HCT116 (cell line): ENCODE measurements at regions not wholly inside any gene's neighbourhood (a gene's known extent, or its start where the extent isn't known, plus 50 kb on each side); places are given as distances from the start of the nearest gene placed in this dataset.

ENCODE experiments used
- ATAC-seq: fragments of 200-7000 bp; cut with Tn5 transposase; 2 replicates; pipeline ENCODE4 v1.9.1; 2020; ENCODE audit warnings: mild to moderate bottlenecking, moderate library complexity
- BruUV-seq: library from RNA; stranded (reverse); fragments of 400-500 nt; replicated peaks from 2 replicates; lab custom pipeline; 2021; lab: Mats Ljungman, UMichigan
- CTCF ChIA-PET: fragments of 300-600 bp; sonication (Branson Sonifier 250); formaldehyde crosslinking; loops from one replicate; lab custom pipeline; 2021; ENCODE audit warnings: antibody characterized with exemption; lab: Charles Lee
- POLR2A ChIA-PET: fragments of 300-600, 350-600 bp; sonication (Branson Sonifier 250); formaldehyde crosslinking; loops from one replicate; lab custom pipeline; 2021; ENCODE audit warnings: antibody characterized with exemption; lab: Charles Lee
- RAD21 ChIA-PET, 2 experiments: fragments of 300-600 bp; sonication (Branson Sonifier 250); formaldehyde crosslinking; loops; one replicate each; lab custom pipeline; 2023; ENCODE audit warnings: low total read pairs in 2 of 2; ENCODE audit not compliant: uncharacterized antibody in 2 of 2, unreplicated experiment in 2 of 2, low non-redundant PET in 1 of 2; lab: Charles Lee
- DNase-seq: peaks from one replicate; pipeline ENCODE4 v3.0.0-alpha.2; 2010; ENCODE audit warnings: low read depth, low spot score
- H2AFZ ChIP-seq: fragments of 200-600 bp; shearing (Covaris generic), sonication (generic); 2 replicates; pipeline ENCODE4 v1.6.1; 2017; ENCODE audit warnings: low read depth, mixed run types, mixed read lengths, antibody characterized with exemption, low read length; ENCODE audit not compliant: poor library complexity, severe bottlenecking
- H3K27ac ChIP-seq: 2 replicates; pipeline ENCODE4 v1.5.1; 2012; ENCODE audit warnings: low read depth, low read length
- H3K27me3 ChIP-seq: fragments of 200-600 bp; sonication (generic); 2 replicates; pipeline ENCODE4 v1.6.1; 2016; ENCODE audit warnings: mixed run types, low read length, mixed read lengths; ENCODE audit not compliant: insufficient read depth
- H3K36me3 ChIP-seq, 2 experiments: fragments of 200-500 bp in 1 of 2; fragments of 200-600 bp in 1 of 2; sonication (Bioruptor generic) in 1 of 2; sonication (generic) in 1 of 2; 2 replicates each; pipeline versions ENCODE4 v1.5.1 to v1.6.1; 2014 to 2016; ENCODE audit warnings: low read length in 2 of 2, inconsistent platforms in 1 of 2, mixed read lengths in 1 of 2, mixed run types in 1 of 2; ENCODE audit not compliant: insufficient read depth in 2 of 2, control insufficient read depth in 1 of 2
- H3K4me1 ChIP-seq, 2 experiments: fragments of 200-600 bp in 1 of 2; sonication (generic) in 1 of 2; 2 replicates each; pipeline versions ENCODE4 v1.5.1 to v1.6.1; 2012 to 2017; ENCODE audit warnings: low read length in 2 of 2, inconsistent platforms in 1 of 2, mild to moderate bottlenecking in 1 of 2, mixed read lengths in 1 of 2, mixed run types in 1 of 2, moderate library complexity in 1 of 2; ENCODE audit not compliant: insufficient read depth in 2 of 2, control insufficient read depth in 1 of 2
- H3K4me2 ChIP-seq: fragments of 200-600 bp; sonication (generic); 2 replicates; pipeline ENCODE4 v1.6.1; 2017; ENCODE audit warnings: mixed run types, low read length, mixed read lengths
- H3K4me3 ChIP-seq, 2 experiments: fragments of 200-600 bp in 1 of 2; sonication (generic) in 1 of 2; replicated peaks in 1 of 2; 2 replicates each; pipeline ENCODE4 v1.5.1; 2011 to 2016; ENCODE audit warnings: low read length in 2 of 2, control low read depth in 1 of 2, low read depth in 1 of 2, mild to moderate bottlenecking in 1 of 2, mixed read lengths in 1 of 2, mixed run types in 1 of 2
- H3K79me2 ChIP-seq: fragments of 200-600 bp; sonication (generic); 2 replicates; pipeline ENCODE4 v1.6.1; 2017; ENCODE audit warnings: mild to moderate bottlenecking, mixed run types, low read length, moderate library complexity, mixed read lengths; ENCODE audit not compliant: insufficient read depth
- H3K9ac ChIP-seq: fragments of 200-600 bp; sonication (generic); 2 replicates; pipeline ENCODE4 v1.6.1; 2016; ENCODE audit warnings: low read length, mixed read lengths
- H3K9me2 ChIP-seq: fragments of 200-600 bp; sonication (generic), shearing (Covaris generic); 2 replicates; pipeline ENCODE4 v1.6.1; 2017; ENCODE audit warnings: mixed run types, mild to moderate bottlenecking, moderate library complexity; ENCODE audit not compliant: insufficient read depth
- H3K9me3 ChIP-seq, 2 experiments: fragments of 200-500 bp in 1 of 2; fragments of 200-600 bp in 1 of 2; sonication (Bioruptor generic) in 1 of 2; sonication (generic) in 1 of 2; 2 replicates each; pipeline ENCODE4 v1.6.1; 2014 to 2017; ENCODE audit warnings: low read length in 2 of 2, mixed read lengths in 2 of 2, inconsistent platforms in 1 of 2, low read depth in 1 of 2, mild to moderate bottlenecking in 1 of 2, mixed run types in 1 of 2, moderate library complexity in 1 of 2; ENCODE audit not compliant: control insufficient read depth in 1 of 2, insufficient read depth in 1 of 2
- H4K20me1 ChIP-seq: fragments of 200-600 bp; sonication (generic), shearing (Covaris generic); 2 replicates; pipeline ENCODE4 v1.6.1; 2017; ENCODE audit warnings: mixed run types, mild to moderate bottlenecking, moderate library complexity; ENCODE audit not compliant: insufficient read depth
- ATF3 ChIP-seq: IDR thresholded peaks from 2 replicates; pipeline ENCODE4 v1.6.1; 2012
- CEBPB ChIP-seq: IDR thresholded peaks from 2 replicates; pipeline ENCODE4 v1.6.1; 2012; ENCODE audit warnings: low read depth
- EGR1 ChIP-seq: IDR thresholded peaks from 2 replicates; pipeline ENCODE4 v1.6.1; 2012; ENCODE audit warnings: low read depth
- EZH2 ChIP-seq: fragments of 200-600 bp; sonication (generic); IDR thresholded peaks from 2 replicates; pipeline ENCODE4 v1.6.1; 2017; ENCODE audit warnings: antibody characterized with exemption, mixed run types
- EZH2phosphoT487 ChIP-seq: fragments of 200-600 bp; IDR thresholded peaks from 2 replicates; pipeline ENCODE4 v1.6.1; 2018; ENCODE audit warnings: antibody characterized with exemption, borderline replicate concordance
- FOSL1 ChIP-seq: IDR thresholded peaks from 2 replicates; pipeline ENCODE4 v1.6.1; 2012; ENCODE audit warnings: low read depth
- JUND ChIP-seq: IDR thresholded peaks from 2 replicates; pipeline ENCODE4 v1.6.1; 2012
- POLR2AphosphoS5 ChIP-seq: IDR thresholded peaks from 2 replicates; pipeline ENCODE4 v1.6.1; 2011; ENCODE audit warnings: mild to moderate bottlenecking, low read depth, low read length, moderate library complexity
- SIN3A ChIP-seq: IDR thresholded peaks from 2 replicates; pipeline ENCODE4 v1.6.1; 2012; ENCODE audit warnings: low read depth
- SP1 ChIP-seq: IDR thresholded peaks from 2 replicates; pipeline ENCODE4 v1.6.1; 2012; ENCODE audit warnings: low read depth
- YY1 ChIP-seq: IDR thresholded peaks from 2 replicates; pipeline ENCODE4 v1.6.1; 2011; ENCODE audit warnings: low read length, low read depth, moderate library complexity, mild to moderate bottlenecking; ENCODE audit not compliant: insufficient replicate concordance; ENCODE audit errors: extremely low read depth
- ZFX ChIP-seq: fragments of 450-650 bp; IDR thresholded peaks from 2 replicates; pipeline ENCODE4 v1.6.1; 2017
- intact Hi-C: fragments of 100-400 bp; cut with micrococcal nuclease; formaldehyde crosslinking; loops from 2 replicates; pipeline ENCODE4 v1.10.0; 2022
- TF ChIP-seq, protein P1 (sequence below): IDR thresholded peaks from 2 replicates; pipeline ENCODE4 v1.6.1; 2012
- TF ChIP-seq, protein P2 (sequence below), 3 experiments: fragments of 200-600 bp in 1 of 3; sonication (generic) in 1 of 3; IDR thresholded peaks in 2 of 3; conservative IDR thresholded peaks in 1 of 3; 2 replicates each; pipeline ENCODE4 v1.5.1; 2012 to 2017; ENCODE audit warnings: low read depth in 2 of 3, low read length in 2 of 3, antibody characterized with exemption in 1 of 3, borderline replicate concordance in 1 of 3, control low read depth in 1 of 3, mild to moderate bottlenecking in 1 of 3, mixed read lengths in 1 of 3, mixed run types in 1 of 3, moderate library complexity in 1 of 3; ENCODE audit not compliant: insufficient read depth in 1 of 3

DNA sequence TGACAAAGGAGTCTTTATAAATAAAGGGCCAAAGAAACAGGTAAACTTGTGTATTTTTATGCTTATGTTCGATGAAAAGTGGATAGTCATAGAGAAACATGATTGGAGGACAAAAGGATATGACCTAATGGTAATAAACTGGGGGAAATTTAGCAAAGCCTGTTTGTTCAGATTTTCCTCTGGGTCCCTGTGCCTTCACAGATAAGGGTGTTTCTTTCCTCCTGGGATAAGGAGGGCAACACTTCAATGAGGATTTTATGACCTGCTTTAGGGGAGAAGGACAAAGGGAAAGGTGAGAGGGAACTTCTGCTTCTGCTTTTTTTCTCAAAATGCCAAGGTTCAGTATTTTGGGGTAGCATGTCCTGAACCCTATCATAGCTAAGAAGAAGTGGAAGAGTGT is 531.3 kb upstream of the ALCAM start:
- Histone ChIP-seq H3K4me3 (no peak overlapping the region), H4K20me1 (no peaks in the 10 kb centered on the region), H3K4me1 (no peaks in the 10 kb centered on the region), H2AFZ (no peak overlapping the region), H3K36me3 (no peaks in the 10 kb centered on the region), H3K27ac (no peak overlapping the region), H3K9me2 (no peaks in the 10 kb centered on the region), H3K27me3 (no peaks in the 10 kb centered on the region), H3K9me3 (no peaks in the 10 kb centered on the region), H3K9ac (no peak overlapping the region), H3K79me2 (no peaks in the 10 kb centered on the region), H3K4me2 (no peak overlapping the region)
- TF ChIP-seq EZH2: no peak
- no peak for TF ChIP-seq CEBPB
- TF ChIP-seq EGR1: no peak
- TF ChIP-seq, protein P1, sequence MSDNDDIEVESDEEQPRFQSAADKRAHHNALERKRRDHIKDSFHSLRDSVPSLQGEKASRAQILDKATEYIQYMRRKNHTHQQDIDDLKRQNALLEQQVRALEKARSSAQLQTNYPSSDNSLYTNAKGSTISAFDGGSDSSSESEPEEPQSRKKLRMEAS: no peak
- TF ChIP-seq SP1: no peak
- TF ChIP-seq POLR2AphosphoS5: no peak
- TF ChIP-seq, protein P2, sequence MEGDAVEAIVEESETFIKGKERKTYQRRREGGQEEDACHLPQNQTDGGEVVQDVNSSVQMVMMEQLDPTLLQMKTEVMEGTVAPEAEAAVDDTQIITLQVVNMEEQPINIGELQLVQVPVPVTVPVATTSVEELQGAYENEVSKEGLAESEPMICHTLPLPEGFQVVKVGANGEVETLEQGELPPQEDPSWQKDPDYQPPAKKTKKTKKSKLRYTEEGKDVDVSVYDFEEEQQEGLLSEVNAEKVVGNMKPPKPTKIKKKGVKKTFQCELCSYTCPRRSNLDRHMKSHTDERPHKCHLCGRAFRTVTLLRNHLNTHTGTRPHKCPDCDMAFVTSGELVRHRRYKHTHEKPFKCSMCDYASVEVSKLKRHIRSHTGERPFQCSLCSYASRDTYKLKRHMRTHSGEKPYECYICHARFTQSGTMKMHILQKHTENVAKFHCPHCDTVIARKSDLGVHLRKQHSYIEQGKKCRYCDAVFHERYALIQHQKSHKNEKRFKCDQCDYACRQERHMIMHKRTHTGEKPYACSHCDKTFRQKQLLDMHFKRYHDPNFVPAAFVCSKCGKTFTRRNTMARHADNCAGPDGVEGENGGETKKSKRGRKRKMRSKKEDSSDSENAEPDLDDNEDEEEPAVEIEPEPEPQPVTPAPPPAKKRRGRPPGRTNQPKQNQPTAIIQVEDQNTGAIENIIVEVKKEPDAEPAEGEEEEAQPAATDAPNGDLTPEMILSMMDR (IDR thresholded peaks at IDR 0.05 in 2 of 3, conservative IDR thresholded peaks at IDR 0.05 in 1 of 3; ENCODE audit: borderline replicate concordance in 1 of 3, insufficient read depth in 1 of 3, low read depth in 2 of 3, low read length in 2 of 3): no peak
- no peak for TF ChIP-seq JUND
- no peak for TF ChIP-seq ZFX
- TF ChIP-seq ATF3: no peak
- no peak for TF ChIP-seq FOSL1
- TF ChIP-seq EZH2phosphoT487: no peak
- no peak for TF ChIP-seq YY1
- TF ChIP-seq SIN3A: no peak
- ChIA-PET RAD21 (no interaction called here), POLR2A (no interaction called here), CTCF (no interaction called here)
- intact Hi-C loops: no loop called here
- DNase-seq (no peak), ATAC-seq (no peak)
- no TSS peak for BruUV-seq
